Muscle of arm (tissue), 1 donor: ENCODE measurements at regions not wholly inside any gene's neighbourhood (a gene's known extent, or its start where the extent isn't known, plus 50 kb on each side); places are given as distances from the start of the nearest gene placed in this dataset.

Source experiments
- DNase-seq: peaks from one replicate; pipeline ENCODE4 v3.0.0-alpha.2; 2013

- no peak for DNase-seq
These were observed 205.2 kb upstream of the RTL1 start for GRCh38 chr14:101108579-101109346.

GRCh38 chr14:101109347-101109638 is 205.8 kb upstream of the RTL1 start:
- no peak for DNase-seq

GRCh38 chr14:101109981-101110728 is 206.6 kb upstream of the RTL1 start:
- DNase-seq, result no peak

GRCh38 chr14:101110729-101111619 is 207.5 kb upstream of the RTL1 start:
- DNase-seq, result no peak

GRCh38 chr14:101111620-101112290 is 208.2 kb upstream of the RTL1 start:
- DNase-seq, result no peak

GRCh38 chr14:101112351-101113107 is 209.0 kb upstream of the RTL1 start:
- no peak for DNase-seq

GRCh38 chr14:101113108-101113612 is 209.6 kb upstream of the RTL1 start:
- DNase-seq, result no peak

- DNase-seq, result no peak
These were observed 210.6 kb upstream of the RTL1 start for GRCh38 chr14:101113835-101114725.

- DNase-seq, result no peak
These were observed 211.4 kb upstream of the RTL1 start for GRCh38 chr14:101114726-101115515.

- no peak for DNase-seq
These were observed 212.1 kb upstream of the RTL1 start for GRCh38 chr14:101115652-101116051.

- DNase-seq, result no peak
These were observed 212.5 kb upstream of the RTL1 start for GRCh38 chr14:101116065-101116464.

- no peak for DNase-seq
These were observed 213.1 kb upstream of the RTL1 start for GRCh38 chr14:101116486-101117130.

- no peak for DNase-seq
These were observed 214.0 kb upstream of the RTL1 start for GRCh38 chr14:101117543-101117942.

- DNase-seq, result no peak
These were observed 214.7 kb upstream of the RTL1 start for GRCh38 chr14:101118233-101118632.

- peak; percentile 42 for DNase-seq
These were observed 215.4 kb upstream of the RTL1 start for GRCh38 chr14:101118746-101119591.

- DNase-seq, result peak; percentile 61
These were observed 216.5 kb upstream of the RTL1 start for GRCh38 chr14:101119830-101120571.
